Stimulated activated CD8-positive, alpha-beta memory T cell treated with anti-CD3 and anti-CD28 coated beads, Interleukin-4, amount 100 ng/mL, for 24 hours (primary cell): ENCODE measurements at regions not wholly inside any gene's neighbourhood (a gene's known extent, or its start where the extent isn't known, plus 50 kb on each side); places are given as distances from the start of the nearest gene placed in this dataset.
"Not testable (repeated sequence)": the region's sequence is repeated elsewhere in the genome, so short reads cannot be mapped to it uniquely, and the experiment has no call there.

ENCODE experiments used
- DNase-seq: peaks from one replicate; pipeline ENCODE4 v3.0.0-alpha.2; 2020; ENCODE audit warnings: low read depth

GRCh38 chr7:15813448-15813847 is 127.0 kb upstream of the MEOX2 start:
- no peak for DNase-seq

- DNase-seq = not testable (repeated sequence)
These were observed 123.9 kb upstream of the MEOX2 start for GRCh38 chr7:15810383-15810782.

GRCh38 chr7:15809936-15810335 is 123.5 kb upstream of the MEOX2 start:
- DNase-seq = not testable (repeated sequence)

- no peak for DNase-seq
These were observed 119.4 kb upstream of the MEOX2 start for GRCh38 chr7:15805891-15806290.

- no peak for DNase-seq
These were observed 115.9 kb upstream of the MEOX2 start for GRCh38 chr7:15802425-15802824.

GRCh38 chr7:15801551-15801950 is 115.1 kb upstream of the MEOX2 start:
- DNase-seq = no peak

- DNase-seq = no peak
These were observed 114.6 kb upstream of the MEOX2 start for GRCh38 chr7:15801041-15801440.

GRCh38 chr7:15798081-15798480 is 111.6 kb upstream of the MEOX2 start:
- no peak for DNase-seq

- DNase-seq = no peak
These were observed 108.9 kb upstream of the MEOX2 start for GRCh38 chr7:15795393-15795792.

GRCh38 chr7:15794801-15795200 is 108.3 kb upstream of the MEOX2 start:
- no peak for DNase-seq

GRCh38 chr7:15784694-15785030 is 98.2 kb upstream of the MEOX2 start:
- no peak for DNase-seq

GRCh38 chr7:15783987-15784693 is 97.7 kb upstream of the MEOX2 start:
- DNase-seq = no peak

- no peak for DNase-seq
These were observed 96.2 kb upstream of the MEOX2 start for GRCh38 chr7:15782656-15783055.

- no peak for DNase-seq
These were observed 95.5 kb upstream of the MEOX2 start for GRCh38 chr7:15781944-15782343.

- no peak for DNase-seq
These were observed 93.8 kb upstream of the MEOX2 start for GRCh38 chr7:15780271-15780670.

- no peak for DNase-seq
These were observed 91.7 kb upstream of the MEOX2 start for GRCh38 chr7:15778191-15778590.

- no peak for DNase-seq
These were observed 79.3 kb upstream of the MEOX2 start for GRCh38 chr7:15765753-15766152.

GRCh38 chr7:15764851-15765382 is 78.4 kb upstream of the MEOX2 start:
- DNase-seq = no peak

- DNase-seq = no peak
These were observed 77.5 kb upstream of the MEOX2 start for GRCh38 chr7:15764010-15764409.

GRCh38 chr7:15757041-15758000 is 70.8 kb upstream of the MEOX2 start:
- no peak for DNase-seq

- no peak for DNase-seq
These were observed 68.6 kb upstream of the MEOX2 start for GRCh38 chr7:15755061-15755460.

GRCh38 chr7:15753887-15754579 is 67.5 kb upstream of the MEOX2 start:
- DNase-seq = no peak

- DNase-seq = no peak
These were observed 65.9 kb upstream of the MEOX2 start for GRCh38 chr7:15752377-15752776.
